Endothelial cell of umbilical vein (primary cell): ENCODE measurements at regions not wholly inside any gene's neighbourhood (a gene's known extent, or its start where the extent isn't known, plus 50 kb on each side); places are given as distances from the start of the nearest gene placed in this dataset.

Source experiments
- CTCF ChIP-seq, 2 donors: IDR thresholded peaks; 1 replicate in 1 of 2; 2 replicates in 1 of 2; pipeline ENCODE4 v1.5.1; 2011; ENCODE audit warnings: low read length in 2 of 2, mild to moderate bottlenecking in 2 of 2, moderate library complexity in 2 of 2, control low read depth in 1 of 2, inconsistent platforms in 1 of 2, low read depth in 1 of 2; ENCODE audit not compliant: insufficient read depth in 1 of 2; ENCODE audit errors: extremely low read depth in 1 of 2
- EZH2 ChIP-seq: IDR thresholded peaks from 2 replicates; pipeline ENCODE4 v1.6.1; 2012; ENCODE audit warnings: borderline replicate concordance, low read depth, mild to moderate bottlenecking, moderate library complexity, low read length, inconsistent platforms; ENCODE audit not compliant: severe bottlenecking
- FOS ChIP-seq: IDR thresholded peaks from 2 replicates; pipeline ENCODE4 v1.6.1; 2011; ENCODE audit warnings: mild to moderate bottlenecking, low read length, moderate library complexity, borderline replicate concordance; ENCODE audit not compliant: insufficient read depth
- JUN ChIP-seq: IDR thresholded peaks from 2 replicates; pipeline ENCODE4 v1.6.1; 2011; ENCODE audit warnings: borderline replicate concordance, low read depth; ENCODE audit not compliant: insufficient read length, insufficient read depth
- MAX ChIP-seq: IDR thresholded peaks from 2 replicates; pipeline ENCODE4 v1.6.1; 2011; ENCODE audit not compliant: insufficient read depth, insufficient read length
- MYC ChIP-seq: IDR thresholded peaks from one replicate; pipeline ENCODE4 v1.6.1; 2011; ENCODE audit warnings: mild to moderate bottlenecking, low read depth, low read length
- POLR2A ChIP-seq: IDR thresholded peaks from 2 replicates; pipeline ENCODE4 v1.6.1; 2012; ENCODE audit warnings: low read depth, mild to moderate bottlenecking, control low read depth, low read length
- POLR2AphosphoS5 ChIP-seq: IDR thresholded peaks from 2 replicates; pipeline ENCODE4 v1.6.1; 2012; ENCODE audit warnings: low read depth, mild to moderate bottlenecking, control low read depth, low read length, moderate library complexity; ENCODE audit not compliant: insufficient read depth

GRCh38 chr2:8282858-8283252 is 399.0 kb upstream of the ID2 start:
- no peak for TF ChIP-seq CTCF (IDR thresholded peaks at IDR 0.05; ENCODE audit: extremely low read depth in 1 of 2, insufficient read depth in 1 of 2, low read depth in 1 of 2, low read length in 2 of 2)
- TF ChIP-seq EZH2: no peak
- no peak for TF ChIP-seq POLR2A
- no peak for TF ChIP-seq POLR2AphosphoS5
- TF ChIP-seq MYC: no peak
- no peak for TF ChIP-seq JUN
- no peak for TF ChIP-seq MAX
- TF ChIP-seq FOS: no peak
